ENCODE measurements at regions not wholly inside any gene's neighbourhood (a gene's known extent, or its start where the extent isn't known, plus 50 kb on each side); places are given as distances from the start of the nearest gene placed in this dataset.

DNA sequence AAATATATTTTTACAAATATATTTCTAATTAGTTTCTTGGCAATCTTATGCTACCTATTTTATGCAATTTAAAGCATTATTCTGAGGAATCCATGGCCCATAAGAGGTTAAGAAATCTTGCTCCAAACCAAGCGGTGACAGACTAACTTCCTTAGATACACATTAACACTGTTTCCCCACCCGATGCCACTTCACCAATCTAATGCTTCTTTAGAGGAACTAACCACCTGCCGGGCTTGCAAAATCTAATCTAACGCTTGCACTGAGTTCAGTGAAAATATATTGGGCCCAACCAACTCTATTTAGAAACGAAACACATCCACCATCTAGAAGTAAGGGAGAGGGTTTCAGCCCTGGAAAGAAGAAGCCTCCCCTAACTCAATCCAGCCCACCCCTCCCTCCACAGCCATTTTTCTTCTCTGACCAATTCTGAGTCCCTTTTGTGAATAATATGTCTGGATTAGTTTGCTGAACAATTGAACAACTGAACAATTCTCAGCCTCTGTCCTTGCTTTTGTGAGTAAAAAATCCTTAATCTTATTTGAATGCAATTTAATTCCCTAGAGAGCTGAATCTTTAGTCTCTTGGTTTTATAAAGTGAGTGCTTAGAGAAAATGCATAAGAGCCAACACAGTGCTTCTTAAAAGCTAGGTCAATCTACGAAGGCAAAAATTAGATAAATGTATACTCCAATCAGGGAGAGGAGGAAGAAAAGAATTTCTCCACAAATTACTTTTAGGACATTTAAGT lies 150.4 kb upstream of the ADAMTS9 start:
- no peaks in the 10 kb centered on the region for H3K9me3 ChIP-seq (ENCODE audit: control insufficient read depth in 5 of 5, low read length in 5 of 5)
- no peak overlapping the region for H3K4me3 ChIP-seq (ENCODE audit: low read depth in 1 of 5, low read length in 5 of 5)
- no peak overlapping the region for H3K9ac ChIP-seq (ENCODE audit: low read length in 5 of 5)
- H3K36me3 ChIP-seq (ENCODE audit: control insufficient read depth in 5 of 5, insufficient read depth in 5 of 5, low read length in 5 of 5) = no peaks in the 10 kb centered on the region
- no peaks in the 10 kb centered on the region for H3K27me3 ChIP-seq (ENCODE audit: control insufficient read depth in 5 of 5, insufficient read depth in 4 of 5, low read length in 5 of 5)
- H3K27ac ChIP-seq (ENCODE audit: low read depth, low read length) = no peak overlapping the region
- no peaks in the 10 kb centered on the region for H3K4me1 ChIP-seq (ENCODE audit: control insufficient read depth in 5 of 5, insufficient read depth in 5 of 5, low read length in 5 of 5)

DNA sequence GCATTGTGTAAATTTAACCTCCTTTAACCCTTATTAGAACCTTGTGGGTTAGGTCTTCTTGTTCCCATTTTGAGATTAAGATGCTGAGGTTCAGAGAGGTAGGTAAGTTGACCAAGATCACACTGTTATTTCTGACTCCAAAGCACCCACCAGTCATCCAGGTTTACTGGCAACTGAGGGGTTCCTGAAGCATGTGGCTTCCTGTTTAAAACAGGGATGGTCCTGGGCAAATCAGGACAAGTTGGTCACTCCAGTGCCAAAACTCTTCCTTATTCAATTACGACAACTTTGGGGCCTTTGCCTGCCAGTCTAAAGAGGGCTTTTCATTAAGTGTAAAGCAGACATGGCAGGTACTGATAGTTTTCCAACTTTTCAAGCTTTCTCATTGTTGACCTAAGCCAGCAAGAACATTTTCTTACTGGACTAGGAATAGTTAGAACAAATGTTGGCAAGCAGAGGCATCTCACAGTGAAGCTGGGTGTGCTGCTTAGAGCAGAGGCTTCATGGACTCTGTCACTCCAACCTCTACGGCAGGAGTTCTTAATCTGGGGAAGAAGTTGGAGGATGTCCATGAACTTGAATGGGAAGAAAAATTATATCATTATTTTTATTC lies 149.4 kb upstream of the ADAMTS9 start:
- H3K27me3 ChIP-seq (ENCODE audit: control insufficient read depth in 5 of 5, insufficient read depth in 4 of 5, low read length in 5 of 5) = no peaks in the 10 kb centered on the region
- no peak overlapping the region for H3K4me3 ChIP-seq (ENCODE audit: low read depth in 1 of 5, low read length in 5 of 5)
- H3K9me3 ChIP-seq (ENCODE audit: control insufficient read depth in 5 of 5, low read length in 5 of 5) = no peaks in the 10 kb centered on the region
- peaks cover 0 to 4% (median 1%) of the 10 kb centered on the region in 5 donors for H3K4me1 ChIP-seq (ENCODE audit: control insufficient read depth in 5 of 5, insufficient read depth in 5 of 5, low read length in 5 of 5)
- no peak overlapping the region for H3K9ac ChIP-seq (ENCODE audit: low read length in 5 of 5)
- H3K36me3 ChIP-seq (ENCODE audit: control insufficient read depth in 5 of 5, insufficient read depth in 5 of 5, low read length in 5 of 5) = no peaks in the 10 kb centered on the region
- no peak overlapping the region for H3K27ac ChIP-seq (ENCODE audit: low read depth, low read length)

DNA sequence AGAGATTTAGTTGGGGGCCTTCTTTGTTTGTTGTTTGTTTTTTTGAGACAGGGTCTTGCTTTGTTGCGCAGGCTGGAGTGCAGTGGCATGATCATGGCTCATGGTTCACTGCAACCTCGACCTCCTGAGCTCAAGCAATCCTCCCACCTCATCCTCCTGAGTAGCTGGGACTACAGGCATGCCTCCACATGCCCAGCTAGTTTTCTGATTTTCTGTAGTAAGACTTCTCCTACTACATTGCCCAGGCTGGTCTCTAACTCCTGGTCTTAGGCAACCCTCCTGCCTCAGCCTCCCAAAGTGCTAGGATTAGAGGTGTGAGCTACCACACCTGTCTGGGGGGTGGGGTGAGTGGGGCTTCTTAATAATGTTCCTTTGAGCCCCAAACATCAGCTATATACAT lies 148.3 kb upstream of the ADAMTS9 start:
- Histone ChIP-seq H3K4me3 (ENCODE audit: low read depth in 1 of 5, low read length in 5 of 5) (no peak overlapping the region), H3K4me1 (ENCODE audit: control insufficient read depth in 5 of 5, insufficient read depth in 5 of 5, low read length in 5 of 5) (peaks cover 0 to 15% (median 11%) of the 10 kb centered on the region in 5 donors), H3K9me3 (ENCODE audit: control insufficient read depth in 5 of 5, low read length in 5 of 5) (no peaks in the 10 kb centered on the region), H3K9ac (ENCODE audit: low read length in 5 of 5) (no peak overlapping the region), H3K36me3 (ENCODE audit: control insufficient read depth in 5 of 5, insufficient read depth in 5 of 5, low read length in 5 of 5) (no peaks in the 10 kb centered on the region), H3K27me3 (ENCODE audit: control insufficient read depth in 5 of 5, insufficient read depth in 4 of 5, low read length in 5 of 5) (no peaks in the 10 kb centered on the region), H3K27ac (ENCODE audit: low read depth, low read length) (no peak overlapping the region)

DNA sequence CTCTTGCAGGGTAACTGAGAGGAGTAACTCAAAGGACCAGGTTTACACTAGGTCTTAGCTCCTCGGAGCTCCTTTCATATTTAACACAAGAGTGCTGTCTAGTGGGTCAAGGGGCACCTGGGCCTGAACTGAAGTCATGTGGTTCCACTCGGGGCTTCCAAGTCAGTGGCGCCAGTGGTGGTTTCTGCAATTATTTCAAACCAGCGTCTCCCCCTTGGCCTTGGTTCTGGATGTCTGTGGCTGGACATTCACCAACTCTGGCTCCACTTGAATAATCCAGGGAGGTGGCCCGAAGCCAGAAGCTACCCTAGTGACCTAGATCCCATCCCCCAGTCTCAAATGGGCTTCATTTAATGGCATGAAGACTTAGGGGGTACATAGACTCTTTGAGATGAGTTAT lies 144.3 kb upstream of the ADAMTS9 start:
- Histone ChIP-seq H3K9ac (ENCODE audit: low read length in 5 of 5) (no peak overlapping the region), H3K27ac (ENCODE audit: low read depth, low read length) (no peak overlapping the region), H3K9me3 (ENCODE audit: control insufficient read depth in 5 of 5, low read length in 5 of 5) (no peaks in the 10 kb centered on the region), H3K36me3 (ENCODE audit: control insufficient read depth in 5 of 5, insufficient read depth in 5 of 5, low read length in 5 of 5) (no peaks in the 10 kb centered on the region), H3K4me3 (ENCODE audit: low read depth in 1 of 5, low read length in 5 of 5) (no peak overlapping the region), H3K4me1 (ENCODE audit: control insufficient read depth in 5 of 5, insufficient read depth in 5 of 5, low read length in 5 of 5) (peaks cover 0 to 32% (median 25%) of the 10 kb centered on the region in 5 donors), H3K27me3 (ENCODE audit: control insufficient read depth in 5 of 5, insufficient read depth in 4 of 5, low read length in 5 of 5) (no peaks in the 10 kb centered on the region)

DNA sequence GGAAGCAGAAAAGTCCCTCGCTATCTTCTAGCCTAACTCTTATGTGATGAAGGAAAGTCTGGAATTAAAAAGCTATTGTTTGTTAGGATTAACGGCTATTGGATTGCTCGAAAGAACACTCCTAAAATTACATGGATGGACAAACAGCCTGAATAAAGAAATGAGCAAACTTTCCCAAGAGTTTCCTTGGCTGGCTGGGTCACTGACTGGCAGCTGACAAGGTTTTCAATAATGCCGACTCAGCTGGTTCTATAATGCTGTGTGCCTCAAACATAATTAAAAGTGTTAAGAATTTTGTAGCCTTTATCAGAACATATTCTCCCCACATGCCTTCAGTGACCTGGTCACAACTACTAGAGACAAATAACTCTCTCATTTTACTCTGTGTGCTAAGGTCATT lies 142.9 kb upstream of the ADAMTS9 start:
- Histone ChIP-seq H3K4me3 (ENCODE audit: low read depth in 1 of 5, low read length in 5 of 5) (no peak overlapping the region), H3K4me1 (ENCODE audit: control insufficient read depth in 5 of 5, insufficient read depth in 5 of 5, low read length in 5 of 5) (peaks cover 0 to 32% (median 25%) of the 10 kb centered on the region in 5 donors), H3K9ac (ENCODE audit: low read length in 5 of 5) (no peak overlapping the region), H3K27me3 (ENCODE audit: control insufficient read depth in 5 of 5, insufficient read depth in 4 of 5, low read length in 5 of 5) (no peaks in the 10 kb centered on the region), H3K9me3 (ENCODE audit: control insufficient read depth in 5 of 5, low read length in 5 of 5) (no peaks in the 10 kb centered on the region), H3K27ac (ENCODE audit: low read depth, low read length) (no peak overlapping the region), H3K36me3 (ENCODE audit: control insufficient read depth in 5 of 5, insufficient read depth in 5 of 5, low read length in 5 of 5) (no peaks in the 10 kb centered on the region)

DNA sequence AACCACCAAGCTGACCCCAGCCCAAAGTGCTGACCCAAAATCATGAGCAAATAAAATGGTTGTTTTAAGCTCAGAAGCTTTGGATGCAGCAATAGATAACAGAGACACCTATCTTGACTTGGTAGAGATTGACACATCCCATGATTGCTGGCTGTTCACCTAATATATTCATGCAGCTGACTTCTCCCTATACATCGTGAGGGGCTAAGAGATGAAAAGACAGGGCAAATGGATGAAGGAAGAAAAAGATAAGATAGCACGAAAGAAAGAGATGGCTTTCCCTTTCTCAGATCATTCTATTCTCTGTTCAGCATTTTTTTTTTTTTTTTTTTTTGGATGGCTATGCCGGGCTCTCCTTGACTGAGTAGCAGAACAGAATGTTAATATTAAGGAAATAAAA lies 141.5 kb upstream of the ADAMTS9 start:
- H3K4me1 ChIP-seq (ENCODE audit: control insufficient read depth in 5 of 5, insufficient read depth in 5 of 5, low read length in 5 of 5) = peaks cover 0 to 34% (median 26%) of the 10 kb centered on the region in 5 donors
- no peaks in the 10 kb centered on the region for H3K27me3 ChIP-seq (ENCODE audit: control insufficient read depth in 5 of 5, insufficient read depth in 4 of 5, low read length in 5 of 5)
- no peak overlapping the region for H3K27ac ChIP-seq (ENCODE audit: low read depth, low read length)
- no peaks in the 10 kb centered on the region for H3K36me3 ChIP-seq (ENCODE audit: control insufficient read depth in 5 of 5, insufficient read depth in 5 of 5, low read length in 5 of 5)
- no peak overlapping the region for H3K4me3 ChIP-seq (ENCODE audit: low read depth in 1 of 5, low read length in 5 of 5)
- no peaks in the 10 kb centered on the region for H3K9me3 ChIP-seq (ENCODE audit: control insufficient read depth in 5 of 5, low read length in 5 of 5)
- no peak overlapping the region for H3K9ac ChIP-seq (ENCODE audit: low read length in 5 of 5)

DNA sequence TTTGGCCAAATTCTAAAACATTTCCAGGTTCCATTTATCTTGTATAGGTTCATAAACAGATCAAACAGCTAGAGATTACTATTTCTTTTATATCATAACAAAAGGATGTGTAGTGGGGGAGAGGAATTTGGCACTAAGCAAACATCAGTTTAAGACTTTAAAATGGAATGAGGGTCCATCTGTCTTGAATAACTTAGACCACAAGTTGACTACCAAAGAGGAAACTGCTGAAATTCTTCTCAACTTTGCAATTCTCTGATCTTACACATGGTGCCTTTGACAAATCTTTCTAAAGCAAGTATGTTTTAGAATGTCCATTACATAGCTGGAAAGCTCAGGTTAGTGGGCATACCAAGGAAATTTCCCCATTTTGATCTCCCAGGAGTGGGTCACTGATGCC lies 140.5 kb upstream of the ADAMTS9 start:
- no peak overlapping the region for H3K27ac ChIP-seq (ENCODE audit: low read depth, low read length)

DNA sequence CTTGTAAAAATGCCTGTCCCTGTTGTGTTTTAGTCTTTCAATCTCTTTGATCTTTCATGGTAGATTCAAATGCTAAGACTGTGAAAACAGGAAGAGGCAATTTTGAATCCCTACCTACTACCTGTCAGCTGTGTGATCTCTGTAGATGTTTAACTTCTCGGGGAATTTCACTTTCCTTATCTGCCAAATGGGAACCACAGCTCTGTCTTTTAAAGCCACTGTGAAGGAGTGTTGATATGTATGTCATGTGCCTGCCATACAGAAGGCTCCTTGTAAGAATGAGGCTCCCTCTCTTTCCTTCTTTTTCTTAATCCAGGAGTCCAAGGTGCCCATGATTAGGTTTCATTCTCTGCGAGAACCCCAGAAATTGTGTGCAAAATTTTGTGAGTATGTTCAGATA lies 139.6 kb upstream of the ADAMTS9 start:
- H3K27me3 ChIP-seq (ENCODE audit: control insufficient read depth in 5 of 5, insufficient read depth in 4 of 5, low read length in 5 of 5) = no peaks in the 10 kb centered on the region
- no peaks in the 10 kb centered on the region for H3K36me3 ChIP-seq (ENCODE audit: control insufficient read depth in 5 of 5, insufficient read depth in 5 of 5, low read length in 5 of 5)
- H3K4me3 ChIP-seq (ENCODE audit: low read depth in 1 of 5, low read length in 5 of 5) = no peak overlapping the region
- H3K9me3 ChIP-seq (ENCODE audit: control insufficient read depth in 5 of 5, low read length in 5 of 5) = no peaks in the 10 kb centered on the region
- H3K9ac ChIP-seq (ENCODE audit: low read length in 5 of 5) = no peak overlapping the region
- peaks cover 0 to 45% (median 35%) of the 10 kb centered on the region in 5 donors for H3K4me1 ChIP-seq (ENCODE audit: control insufficient read depth in 5 of 5, insufficient read depth in 5 of 5, low read length in 5 of 5)
- H3K27ac ChIP-seq (ENCODE audit: low read depth, low read length) = no peak overlapping the region

More for the DNA sequence above, 140.5 kb upstream of the ADAMTS9 start:
- Histone ChIP-seq H3K9ac (ENCODE audit: low read length in 5 of 5) (no peak overlapping the region), H3K4me3 (ENCODE audit: low read depth in 1 of 5, low read length in 5 of 5) (no peak overlapping the region), H3K4me1 (ENCODE audit: control insufficient read depth in 5 of 5, insufficient read depth in 5 of 5, low read length in 5 of 5) (peaks cover 0 to 39% (median 30%) of the 10 kb centered on the region in 5 donors), H3K27me3 (ENCODE audit: control insufficient read depth in 5 of 5, insufficient read depth in 4 of 5, low read length in 5 of 5) (no peaks in the 10 kb centered on the region), H3K36me3 (ENCODE audit: control insufficient read depth in 5 of 5, insufficient read depth in 5 of 5, low read length in 5 of 5) (no peaks in the 10 kb centered on the region), H3K9me3 (ENCODE audit: control insufficient read depth in 5 of 5, low read length in 5 of 5) (no peaks in the 10 kb centered on the region)

DNA sequence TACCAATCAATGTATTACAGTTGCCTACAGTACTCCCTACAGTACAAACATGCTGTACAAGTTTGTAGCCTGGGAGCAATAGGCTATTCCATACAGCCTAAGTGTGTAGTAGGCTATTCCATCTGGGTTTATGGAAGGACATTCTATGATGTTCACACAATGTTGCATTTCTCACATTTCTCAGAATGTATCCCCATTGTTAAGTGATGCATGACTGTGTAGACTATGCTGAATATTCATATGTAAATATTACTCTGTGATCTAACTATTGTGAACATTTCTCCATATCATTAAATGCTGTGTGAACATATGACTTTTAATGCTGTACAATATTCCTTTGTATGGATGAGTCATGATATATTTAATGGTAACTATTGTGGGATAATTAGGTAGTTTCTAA lies 139.2 kb upstream of the ADAMTS9 start:
- Histone ChIP-seq H3K36me3 (ENCODE audit: control insufficient read depth in 5 of 5, insufficient read depth in 5 of 5, low read length in 5 of 5) (no peaks in the 10 kb centered on the region), H3K27ac (ENCODE audit: low read depth, low read length) (no peak overlapping the region), H3K4me3 (ENCODE audit: low read depth in 1 of 5, low read length in 5 of 5) (no peak overlapping the region)

DNA sequence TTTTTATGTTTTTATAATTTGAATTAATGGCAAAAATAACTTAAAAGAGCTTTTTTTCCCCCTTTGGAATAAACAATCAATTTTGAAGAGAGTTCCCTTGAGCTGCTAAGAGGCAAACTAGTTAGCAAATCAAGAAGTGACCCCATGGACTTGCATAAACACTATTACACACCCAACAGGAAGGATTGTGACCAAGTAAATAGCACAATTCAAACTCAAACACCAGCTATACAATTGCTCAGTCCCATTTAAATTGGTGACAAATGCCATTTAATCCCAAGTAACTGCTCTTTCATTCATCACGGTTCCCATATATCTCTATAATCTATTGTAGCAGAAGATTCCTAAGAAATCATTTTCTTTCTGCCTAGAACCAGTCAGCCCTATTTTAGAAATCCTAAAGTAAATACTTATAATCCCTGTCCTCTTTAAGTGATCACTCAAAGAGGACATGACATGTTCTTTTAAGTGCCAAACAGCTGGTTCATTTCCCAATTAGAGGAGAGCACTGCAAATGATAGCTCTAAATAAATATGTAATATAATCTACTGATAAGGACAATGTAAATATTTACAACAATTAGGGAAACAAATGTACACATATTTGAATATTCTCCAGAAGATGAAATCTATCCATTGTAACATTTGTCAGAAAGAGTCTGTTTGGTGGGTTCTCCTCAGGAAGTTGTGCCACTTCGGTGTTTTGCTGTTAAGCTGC lies 137.8 kb upstream of the ADAMTS9 start:
- no peak overlapping the region for H3K9ac ChIP-seq (ENCODE audit: low read length in 5 of 5)
- no peaks in the 10 kb centered on the region for H3K27me3 ChIP-seq (ENCODE audit: control insufficient read depth in 5 of 5, insufficient read depth in 4 of 5, low read length in 5 of 5)
- peaks cover 0 to 30% (median 20%) of the 10 kb centered on the region in 5 donors for H3K4me1 ChIP-seq (ENCODE audit: control insufficient read depth in 5 of 5, insufficient read depth in 5 of 5, low read length in 5 of 5)
- no peak overlapping the region for H3K4me3 ChIP-seq (ENCODE audit: low read depth in 1 of 5, low read length in 5 of 5)
- no peaks in the 10 kb centered on the region for H3K36me3 ChIP-seq (ENCODE audit: control insufficient read depth in 5 of 5, insufficient read depth in 5 of 5, low read length in 5 of 5)
- no peak overlapping the region for H3K27ac ChIP-seq (ENCODE audit: low read depth, low read length)
- no peaks in the 10 kb centered on the region for H3K9me3 ChIP-seq (ENCODE audit: control insufficient read depth in 5 of 5, low read length in 5 of 5)

More for the DNA sequence above, 139.2 kb upstream of the ADAMTS9 start:
- peaks cover 0 to 44% (median 32%) of the 10 kb centered on the region in 5 donors for H3K4me1 ChIP-seq (ENCODE audit: control insufficient read depth in 5 of 5, insufficient read depth in 5 of 5, low read length in 5 of 5)
- H3K9ac ChIP-seq (ENCODE audit: low read length in 5 of 5) = no peak overlapping the region
- no peaks in the 10 kb centered on the region for H3K27me3 ChIP-seq (ENCODE audit: control insufficient read depth in 5 of 5, insufficient read depth in 4 of 5, low read length in 5 of 5)
- H3K9me3 ChIP-seq (ENCODE audit: control insufficient read depth in 5 of 5, low read length in 5 of 5) = no peaks in the 10 kb centered on the region

Data from subcutaneous abdominal adipose tissue (tissue), 5 donors.